ENCODE measurements at regions not wholly inside any gene's neighbourhood (a gene's known extent, or its start where the extent isn't known, plus 50 kb on each side); places are given as distances from the start of the nearest gene placed in this dataset.

GRCh38 chr2:15736396-15737180 lies 144.9 kb downstream of the DDX1 start:
- TF ChIP-seq POLR2A (IDR thresholded peaks at IDR 0.05) (no peak), CTCF (IDR thresholded peaks at IDR 0.05) (no peak)
